ENCODE measurements at regions not wholly inside any gene's neighbourhood (a gene's known extent, or its start where the extent isn't known, plus 50 kb on each side); places are given as distances from the start of the nearest gene placed in this dataset.

- TF ChIP-seq, protein P1, sequence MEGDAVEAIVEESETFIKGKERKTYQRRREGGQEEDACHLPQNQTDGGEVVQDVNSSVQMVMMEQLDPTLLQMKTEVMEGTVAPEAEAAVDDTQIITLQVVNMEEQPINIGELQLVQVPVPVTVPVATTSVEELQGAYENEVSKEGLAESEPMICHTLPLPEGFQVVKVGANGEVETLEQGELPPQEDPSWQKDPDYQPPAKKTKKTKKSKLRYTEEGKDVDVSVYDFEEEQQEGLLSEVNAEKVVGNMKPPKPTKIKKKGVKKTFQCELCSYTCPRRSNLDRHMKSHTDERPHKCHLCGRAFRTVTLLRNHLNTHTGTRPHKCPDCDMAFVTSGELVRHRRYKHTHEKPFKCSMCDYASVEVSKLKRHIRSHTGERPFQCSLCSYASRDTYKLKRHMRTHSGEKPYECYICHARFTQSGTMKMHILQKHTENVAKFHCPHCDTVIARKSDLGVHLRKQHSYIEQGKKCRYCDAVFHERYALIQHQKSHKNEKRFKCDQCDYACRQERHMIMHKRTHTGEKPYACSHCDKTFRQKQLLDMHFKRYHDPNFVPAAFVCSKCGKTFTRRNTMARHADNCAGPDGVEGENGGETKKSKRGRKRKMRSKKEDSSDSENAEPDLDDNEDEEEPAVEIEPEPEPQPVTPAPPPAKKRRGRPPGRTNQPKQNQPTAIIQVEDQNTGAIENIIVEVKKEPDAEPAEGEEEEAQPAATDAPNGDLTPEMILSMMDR (IDR thresholded peaks at IDR 0.05; ENCODE audit: low read depth, low read length) = no peak
- H3K9me3 ChIP-seq (ENCODE audit: severe bottlenecking) = no peaks in the 10 kb centered on the region
- no peak overlapping the region for H3K27ac ChIP-seq
- H3K4me3 ChIP-seq (ENCODE audit: low read depth, low read length) = no peak overlapping the region
- H3K36me3 ChIP-seq = no peaks in the 10 kb centered on the region
- H3K27me3 ChIP-seq (ENCODE audit: insufficient read depth, low read depth, severe bottlenecking) = peaks cover 45% of the 10 kb centered on the region
- DNase-seq = no peak
Measured at GRCh38 chr4:37126051-37126450, 118.5 kb upstream of the NWD2 start.

GRCh38 chr4:37130465-37130864 is 114.1 kb upstream of the NWD2 start:
- no peaks in the 10 kb centered on the region for H3K36me3 ChIP-seq
- peaks cover 2% of the 10 kb centered on the region for H3K9me3 ChIP-seq (ENCODE audit: severe bottlenecking)
- TF ChIP-seq, protein P1 (IDR thresholded peaks at IDR 0.05; ENCODE audit: low read depth, low read length) = no peak
- DNase-seq = no peak
- H3K4me3 ChIP-seq (ENCODE audit: low read depth, low read length) = no peak overlapping the region
- peaks cover 63% of the 10 kb centered on the region for H3K27me3 ChIP-seq (ENCODE audit: insufficient read depth, low read depth, severe bottlenecking)
- no peak overlapping the region for H3K27ac ChIP-seq

DNA sequence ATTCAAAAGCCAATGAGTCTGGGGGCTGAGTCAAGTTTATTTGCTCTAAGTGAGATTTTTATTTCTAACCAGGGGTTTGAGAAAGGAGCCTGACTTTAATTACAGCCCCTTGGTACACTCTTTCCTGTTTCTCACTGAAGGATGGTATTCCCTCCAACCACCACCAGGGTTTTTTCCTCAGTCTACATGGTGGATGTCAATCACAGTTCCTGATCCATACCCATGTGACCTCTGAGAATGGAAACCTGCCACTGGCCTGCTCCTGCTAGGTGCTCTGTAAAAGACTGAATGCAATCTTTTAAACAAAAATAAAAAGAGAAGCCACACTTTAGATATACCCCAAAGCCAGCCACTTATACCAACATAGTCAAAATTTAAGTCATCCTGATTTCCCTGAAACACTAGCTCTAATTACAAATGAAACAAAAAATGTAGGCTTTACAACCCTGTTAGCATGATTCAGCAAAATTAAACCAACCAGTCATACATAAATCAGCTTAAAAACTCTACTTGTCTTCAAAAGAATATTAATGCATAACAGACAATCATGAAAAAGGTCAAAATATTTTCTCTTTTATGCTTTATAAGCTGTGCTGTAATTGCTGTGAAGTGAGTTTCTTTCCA is 112.1 kb upstream of the NWD2 start:
- no peak for DNase-seq
- no peak overlapping the region for H3K27ac ChIP-seq
- no peak overlapping the region for H3K4me3 ChIP-seq (ENCODE audit: low read depth, low read length)
- peaks cover 76% of the 10 kb centered on the region for H3K27me3 ChIP-seq (ENCODE audit: insufficient read depth, low read depth, severe bottlenecking)
- peaks cover 2% of the 10 kb centered on the region for H3K9me3 ChIP-seq (ENCODE audit: severe bottlenecking)
- TF ChIP-seq, protein P1 (IDR thresholded peaks at IDR 0.05; ENCODE audit: low read depth, low read length) = no peak
- no peaks in the 10 kb centered on the region for H3K36me3 ChIP-seq

DNA sequence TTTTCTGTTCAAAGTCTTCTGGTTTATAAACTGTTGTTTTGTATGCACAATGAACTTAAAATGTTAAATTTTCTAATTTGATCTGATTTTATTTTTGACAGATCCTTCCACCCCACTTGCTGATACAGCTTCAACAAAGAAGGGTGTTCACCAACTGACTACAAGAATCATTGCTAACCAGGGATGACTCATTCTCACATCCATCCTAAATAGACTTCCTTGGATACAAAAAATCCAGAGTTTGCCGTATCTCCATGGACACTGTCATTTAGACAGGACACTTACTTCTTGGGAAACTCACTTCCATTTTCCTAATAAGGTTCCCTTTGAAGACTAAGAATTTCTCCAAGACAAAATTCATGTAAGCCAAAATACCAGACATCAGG is 111.6 kb upstream of the NWD2 start:
- peaks cover 2% of the 10 kb centered on the region for H3K9me3 ChIP-seq (ENCODE audit: severe bottlenecking)
- peaks cover 81% of the 10 kb centered on the region for H3K27me3 ChIP-seq (ENCODE audit: insufficient read depth, low read depth, severe bottlenecking)
- H3K4me3 ChIP-seq (ENCODE audit: low read depth, low read length) = no peak overlapping the region
- DNase-seq = no peak
- TF ChIP-seq, protein P1 (IDR thresholded peaks at IDR 0.05; ENCODE audit: low read depth, low read length) = no peak
- H3K27ac ChIP-seq = no peak overlapping the region
- H3K36me3 ChIP-seq = no peaks in the 10 kb centered on the region

DNA sequence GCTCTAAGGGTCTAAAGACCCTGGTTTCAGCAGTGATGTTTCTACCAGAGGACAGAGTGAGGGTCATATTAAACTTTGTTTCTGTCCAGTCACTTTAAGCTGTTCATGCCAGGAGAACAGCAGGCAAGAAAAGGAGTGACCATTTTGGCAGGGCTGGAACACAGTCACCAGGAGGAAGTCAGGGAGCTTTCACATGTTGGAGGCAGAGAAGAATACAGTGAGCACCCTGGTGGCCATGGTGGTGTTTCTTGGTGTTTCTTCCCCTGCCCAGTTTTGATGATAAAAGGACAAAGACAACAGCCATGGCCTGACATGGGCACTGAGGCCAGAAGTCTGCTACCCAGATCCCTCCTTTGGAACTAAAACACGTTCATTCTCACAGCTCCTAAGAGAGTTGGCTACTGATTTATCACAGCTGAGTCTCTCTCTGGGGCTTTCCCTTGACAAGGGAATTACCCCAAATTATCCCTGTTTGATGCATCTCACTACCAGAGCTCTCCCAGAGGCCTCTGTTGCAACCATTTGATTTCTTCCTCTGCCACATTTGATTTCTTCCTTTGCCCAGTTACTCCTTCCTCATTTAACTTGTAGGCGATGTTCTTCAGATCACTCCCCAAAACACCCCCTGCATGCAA is 106.4 kb upstream of the NWD2 start:
- Histone ChIP-seq H3K4me3 (ENCODE audit: low read depth, low read length) (no peak overlapping the region), H3K9me3 (ENCODE audit: severe bottlenecking) (peaks cover 2% of the 10 kb centered on the region), H3K27me3 (ENCODE audit: insufficient read depth, low read depth, severe bottlenecking) (peaks cover 81% of the 10 kb centered on the region), H3K36me3 (no peaks in the 10 kb centered on the region), H3K27ac (no peak overlapping the region)
- no peak for DNase-seq
- TF ChIP-seq, protein P1 (IDR thresholded peaks at IDR 0.05; ENCODE audit: low read depth, low read length) = no peak

DNA sequence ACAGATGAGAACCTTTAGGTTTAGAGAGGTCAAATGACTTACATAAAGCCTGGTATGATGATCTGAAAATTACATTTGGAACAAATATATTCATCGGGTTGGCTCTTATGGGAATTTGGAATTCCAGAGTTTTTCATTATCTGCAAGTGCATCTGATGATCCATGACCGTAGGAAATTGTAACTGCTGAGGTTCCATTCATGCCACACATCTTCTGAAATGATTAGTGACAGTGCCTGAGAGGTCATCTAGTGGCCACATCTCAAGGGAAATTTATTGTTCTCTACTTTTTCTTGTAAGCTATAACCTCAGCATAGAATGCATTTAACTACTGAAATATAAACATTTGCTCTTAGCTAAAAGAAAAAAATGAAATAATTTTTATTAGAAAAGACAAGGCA is 105.8 kb upstream of the NWD2 start:
- DNase-seq = no peak
- peaks cover 2% of the 10 kb centered on the region for H3K9me3 ChIP-seq (ENCODE audit: severe bottlenecking)

More for the DNA sequence above, 105.8 kb upstream of the NWD2 start:
- Histone ChIP-seq H3K27me3 (ENCODE audit: insufficient read depth, low read depth, severe bottlenecking) (peaks cover 78% of the 10 kb centered on the region), H3K27ac (no peak overlapping the region), H3K36me3 (no peaks in the 10 kb centered on the region), H3K4me3 (ENCODE audit: low read depth, low read length) (no peak overlapping the region)
- TF ChIP-seq, protein P1 (IDR thresholded peaks at IDR 0.05; ENCODE audit: low read depth, low read length) = no peak

Measured in WERI-Rb-1 (cell line).